A549 (cell line): ENCODE measurements at regions not wholly inside any gene's neighbourhood (a gene's known extent, or its start where the extent isn't known, plus 50 kb on each side); places are given as distances from the start of the nearest gene placed in this dataset.

Experiments used
- CBX8 ChIP-seq: fragments of 200-600 bp; sonication (generic); IDR thresholded peaks from 2 replicates; pipeline ENCODE4 v1.6.1; 2016
- CEBPB ChIP-seq, 2 experiments: fragments of >200 bp in 1 of 2; sonication (Bioruptor Twin) in 1 of 2; formaldehyde crosslinking in 1 of 2; IDR thresholded peaks; 2 replicates each; pipeline ENCODE4 v1.6.1; 2012 to 2016
- CTCF ChIP-seq: fragments of >200 bp; sonication (Bioruptor Twin); formaldehyde crosslinking; IDR thresholded peaks from 3 replicates; pipeline ENCODE4 v1.5.1; 2016
- KDM5A ChIP-seq: fragments of 200-600 bp; sonication (generic); IDR thresholded peaks from 2 replicates; pipeline ENCODE4 v1.6.1; 2016; ENCODE audit warnings: antibody characterized with exemption, mild to moderate bottlenecking
- POLR2A ChIP-seq: IDR thresholded peaks from 2 replicates; pipeline ENCODE4 v1.6.1; 2012; ENCODE audit warnings: mild to moderate bottlenecking, low read length
- RAD21 ChIP-seq, 2 experiments: fragments of >200 bp in 1 of 2; sonication (Bioruptor Twin) in 1 of 2; formaldehyde crosslinking in 1 of 2; IDR thresholded peaks in 1 of 2; conservative IDR thresholded peaks in 1 of 2; 2 replicates in 1 of 2; 3 replicates in 1 of 2; pipeline ENCODE4 v1.6.1; 2012 to 2018; ENCODE audit warnings: inconsistent platforms in 1 of 2

- TF ChIP-seq CTCF (no peak), POLR2A (no peak), RAD21 (conservative IDR thresholded peaks at IDR 0.05 in 1 of 2, IDR thresholded peaks at IDR 0.05 in 1 of 2) (no peak), CBX8 (no peak), CEBPB (IDR thresholded peaks at IDR 0.05) (no peak), KDM5A (no peak)
Measured at GRCh38 chr1:86645851-86646250, 58.5 kb upstream of the SH3GLB1 start.
